ENCODE measurements at regions not wholly inside any gene's neighbourhood (a gene's known extent, or its start where the extent isn't known, plus 50 kb on each side); places are given as distances from the start of the nearest gene placed in this dataset.
"Not testable (repeated sequence)": the region's sequence is repeated elsewhere in the genome, so short reads cannot be mapped to it uniquely, and the experiment has no call there.

GRCh38 chr20:29308956-29309355, 1948.5 kb upstream of the DEFB115 start:
- in situ Hi-C loops (cut with MboI; ENCODE audit: low pct_unique_long_range_greater_than_20kb in 2 of 9, low sequenced_read_pairs in 9 of 9, unreplicated experiment in 9 of 9); H3K4me3 ChIP-seq; ATAC-seq (replicated peaks in 6 of 8); H3K27ac ChIP-seq; H3K4me1 ChIP-seq (replicated peaks in 1 of 2): not testable (repeated sequence)

GRCh38 chr20:29309481-29309880, 1948.0 kb upstream of the DEFB115 start:
- 35 to 80% (median 71%) methylated on average over 3 to 13 of the region's 17 CpGs for WGBS, 10 experiments
- ATAC-seq (replicated peaks in 6 of 8); H3K4me3 ChIP-seq; in situ Hi-C loops (cut with MboI; ENCODE audit: low pct_unique_long_range_greater_than_20kb in 2 of 9, low sequenced_read_pairs in 9 of 9, unreplicated experiment in 9 of 9); H3K27ac ChIP-seq; H3K4me1 ChIP-seq (replicated peaks in 1 of 2): not testable (repeated sequence)

- H3K4me1 ChIP-seq (replicated peaks in 1 of 2); ATAC-seq (replicated peaks in 6 of 8); in situ Hi-C loops (cut with MboI; ENCODE audit: low pct_unique_long_range_greater_than_20kb in 2 of 9, low sequenced_read_pairs in 9 of 9, unreplicated experiment in 9 of 9); H3K27ac ChIP-seq; H3K4me3 ChIP-seq: not testable (repeated sequence)
- WGBS, 10 experiments: 19 to 92% (median 46%) methylated on average over 3 to 9 of the region's 16 CpGs; no CpG with 5 or more reads in 4 of the 10 experiments
Measured at GRCh38 chr20:29311046-29311445, 1946.4 kb upstream of the DEFB115 start.

GRCh38 chr20:29312679-29313078, 1944.8 kb upstream of the DEFB115 start:
- ATAC-seq (replicated peaks in 6 of 8); in situ Hi-C loops (cut with MboI; ENCODE audit: low pct_unique_long_range_greater_than_20kb in 2 of 9, low sequenced_read_pairs in 9 of 9, unreplicated experiment in 9 of 9); H3K27ac ChIP-seq; H3K4me1 ChIP-seq (replicated peaks in 1 of 2); H3K4me3 ChIP-seq: not testable (repeated sequence)
- WGBS, 10 experiments: 44 to 86% (median 63%) methylated on average over 3 to 8 of the region's 8 CpGs

- ATAC-seq (replicated peaks in 6 of 8): no peak
- Histone ChIP-seq H3K4me3 (no peak overlapping the region), H3K27ac (no peak overlapping the region), H3K4me1 (replicated peaks in 1 of 2) (no peaks in the 10 kb centered on the region)
- in situ Hi-C loops (cut with MboI; ENCODE audit: low pct_unique_long_range_greater_than_20kb in 2 of 9, low sequenced_read_pairs in 9 of 9, unreplicated experiment in 9 of 9): no loop called here
- 80 to 88% methylated on average over 2 to 5 of the region's 18 CpGs; no CpG with 5 or more reads in 8 of the 10 experiments for WGBS, 10 experiments
Measured at GRCh38 chr20:29313481-29313880, 1944.0 kb upstream of the DEFB115 start.

- in situ Hi-C loops (cut with MboI; ENCODE audit: low pct_unique_long_range_greater_than_20kb in 2 of 9, low sequenced_read_pairs in 9 of 9, unreplicated experiment in 9 of 9): no loop called here
- 29 to 100% (median 64%) methylated on average over 1 to 6 of the region's 6 CpGs; no CpG with 5 or more reads in 1 of the 10 experiments for WGBS, 10 experiments
- no peak for ATAC-seq (replicated peaks in 6 of 8)
Measured at GRCh38 chr20:29314294-29314693, 1943.2 kb upstream of the DEFB115 start.

GRCh38 chr20:29318871-29319461, 1938.5 kb upstream of the DEFB115 start:
- Histone ChIP-seq H3K4me1 (replicated peaks in 1 of 2) (no peaks in the 10 kb centered on the region), H3K27ac (no peak overlapping the region), H3K4me3 (no peak overlapping the region)
- 22 to 80% (median 53%) methylated on average over 3 to 22 of the region's 37 CpGs; no CpG with 5 or more reads in 3 of the 10 experiments for WGBS, 10 experiments
- no peak for ATAC-seq (replicated peaks in 6 of 8)
- in situ Hi-C loops (cut with MboI; ENCODE audit: low pct_unique_long_range_greater_than_20kb in 2 of 9, low sequenced_read_pairs in 9 of 9, unreplicated experiment in 9 of 9): no loop called here

More at GRCh38 chr20:29314294-29314693, 1943.2 kb upstream of the DEFB115 start:
- H3K4me3 ChIP-seq: no peak overlapping the region
- no peak overlapping the region for H3K27ac ChIP-seq
- H3K4me1 ChIP-seq (replicated peaks in 1 of 2): no peaks in the 10 kb centered on the region

GRCh38 chr20:29319725-29320124, 1937.7 kb upstream of the DEFB115 start:
- 51 to 60% methylated on average over 3 to 11 of the region's 23 CpGs; no CpG with 5 or more reads in 8 of the 10 experiments for WGBS, 10 experiments
- H3K4me1 ChIP-seq (replicated peaks in 1 of 2): no peaks in the 10 kb centered on the region
- no peak overlapping the region for H3K4me3 ChIP-seq
- in situ Hi-C loops (cut with MboI; ENCODE audit: low pct_unique_long_range_greater_than_20kb in 2 of 9, low sequenced_read_pairs in 9 of 9, unreplicated experiment in 9 of 9): no loop called here
- H3K27ac ChIP-seq: no peak overlapping the region
- no peak for ATAC-seq (replicated peaks in 6 of 8)

GRCh38 chr20:29320216-29320949, 1937.1 kb upstream of the DEFB115 start:
- in situ Hi-C loops (cut with MboI; ENCODE audit: low pct_unique_long_range_greater_than_20kb in 2 of 9, low sequenced_read_pairs in 9 of 9, unreplicated experiment in 9 of 9); H3K4me1 ChIP-seq (replicated peaks in 1 of 2); ATAC-seq (replicated peaks in 6 of 8); H3K4me3 ChIP-seq; H3K27ac ChIP-seq: not testable (repeated sequence)
- WGBS, 10 experiments: 3 to 80% (median 30%) methylated on average over 1 to 15 of the region's 35 CpGs; no CpG with 5 or more reads in 3 of the 10 experiments

- WGBS, 10 experiments: 30 to 81% (median 66%) methylated on average over 1 to 14 of the region's 37 CpGs; no CpG with 5 or more reads in 1 of the 10 experiments
- in situ Hi-C loops (cut with MboI; ENCODE audit: low pct_unique_long_range_greater_than_20kb in 2 of 9, low sequenced_read_pairs in 9 of 9, unreplicated experiment in 9 of 9); ATAC-seq (replicated peaks in 6 of 8); H3K4me3 ChIP-seq; H3K27ac ChIP-seq; H3K4me1 ChIP-seq (replicated peaks in 1 of 2): not testable (repeated sequence)
Measured at GRCh38 chr20:29323631-29324515, 1933.6 kb upstream of the DEFB115 start.

GRCh38 chr20:29324516-29325303, 1932.8 kb upstream of the DEFB115 start:
- peak overlapping the region in 1 of 5 donors; percentile 14 for H3K4me3 ChIP-seq
- ATAC-seq (replicated peaks in 6 of 8); H3K4me1 ChIP-seq (replicated peaks in 1 of 2); H3K27ac ChIP-seq: not testable (repeated sequence)
- in situ Hi-C loops (cut with MboI; ENCODE audit: low pct_unique_long_range_greater_than_20kb in 2 of 9, low sequenced_read_pairs in 9 of 9, unreplicated experiment in 9 of 9): loop anchor here in 2 of 9 experiments (25.0 kb wide), 3 partner anchors 1013 to 1188 kb away; no protein-coding TSS in a partner anchor
- 40 to 100% (median 59%) methylated on average over 1 to 6 of the region's 34 CpGs; no CpG with 5 or more reads in 4 of the 10 experiments for WGBS, 10 experiments

- peak overlapping the region in 1 of 5 donors; percentile 14 for H3K4me3 ChIP-seq
- in situ Hi-C loops (cut with MboI; ENCODE audit: low pct_unique_long_range_greater_than_20kb in 2 of 9, low sequenced_read_pairs in 9 of 9, unreplicated experiment in 9 of 9): loop anchor here in 2 of 9 experiments (25.0 kb wide), 3 partner anchors 1012 to 1187 kb away; no protein-coding TSS in a partner anchor
- H3K4me1 ChIP-seq (replicated peaks in 1 of 2): no peaks in the 10 kb centered on the region
- ATAC-seq (replicated peaks in 6 of 8): peak in 2 of 8 experiments; percentile 19 to 27
- 0 to 80% (median 60%) methylated on average over 1 to 3 of the region's 20 CpGs; no CpG with 5 or more reads in 7 of the 10 experiments for WGBS, 10 experiments
- H3K27ac ChIP-seq: no peak overlapping the region
Measured at GRCh38 chr20:29325304-29325640, 1932.2 kb upstream of the DEFB115 start.
